ENCODE measurements at regions not wholly inside any gene's neighbourhood (a gene's known extent, or its start where the extent isn't known, plus 50 kb on each side); places are given as distances from the start of the nearest gene placed in this dataset.

DNA sequence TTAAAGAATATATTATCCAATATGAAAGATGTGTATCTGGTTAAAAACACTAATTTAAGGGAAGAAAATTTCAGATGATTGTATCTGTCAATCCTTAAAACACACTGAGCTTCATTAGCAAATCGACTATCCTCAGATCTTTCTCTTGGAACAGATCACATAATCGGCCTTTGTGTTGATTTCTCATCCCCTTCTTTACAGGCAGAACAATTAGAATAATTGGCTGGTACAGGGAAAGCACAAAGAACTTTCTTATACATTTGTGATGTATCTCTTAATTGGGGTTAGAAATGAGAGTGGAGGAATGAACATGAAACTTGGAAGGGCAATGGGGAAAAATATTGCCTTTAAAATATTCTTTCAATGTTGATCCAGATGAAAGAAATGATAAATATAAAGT, 662.1 kb downstream of the TLE4 start:
- no peak overlapping the region for H3K9ac ChIP-seq (ENCODE audit: insufficient read length)
- TF ChIP-seq EZH2 (IDR thresholded peaks at IDR 0.05) (no peak), POLR2AphosphoS5 (IDR thresholded peaks at IDR 0.05; ENCODE audit: borderline replicate concordance, low read depth, low read length) (no peak), FOXP2 (optimal IDR thresholded peaks at IDR 0.05; ENCODE audit: control extremely low read depth, extremely low read length, insufficient read depth) (no peak)
- DNase-seq (ENCODE audit: low read depth, low spot score) = no peak
- no peak overlapping the region for H3K27ac ChIP-seq
- H3K9me3 ChIP-seq (ENCODE audit: low read depth, low read length) = no peaks in the 10 kb centered on the region
- no peak overlapping the region for H3K4me3 ChIP-seq
- no peaks in the 10 kb centered on the region for H3K36me3 ChIP-seq (ENCODE audit: insufficient read depth, low read length)

DNA sequence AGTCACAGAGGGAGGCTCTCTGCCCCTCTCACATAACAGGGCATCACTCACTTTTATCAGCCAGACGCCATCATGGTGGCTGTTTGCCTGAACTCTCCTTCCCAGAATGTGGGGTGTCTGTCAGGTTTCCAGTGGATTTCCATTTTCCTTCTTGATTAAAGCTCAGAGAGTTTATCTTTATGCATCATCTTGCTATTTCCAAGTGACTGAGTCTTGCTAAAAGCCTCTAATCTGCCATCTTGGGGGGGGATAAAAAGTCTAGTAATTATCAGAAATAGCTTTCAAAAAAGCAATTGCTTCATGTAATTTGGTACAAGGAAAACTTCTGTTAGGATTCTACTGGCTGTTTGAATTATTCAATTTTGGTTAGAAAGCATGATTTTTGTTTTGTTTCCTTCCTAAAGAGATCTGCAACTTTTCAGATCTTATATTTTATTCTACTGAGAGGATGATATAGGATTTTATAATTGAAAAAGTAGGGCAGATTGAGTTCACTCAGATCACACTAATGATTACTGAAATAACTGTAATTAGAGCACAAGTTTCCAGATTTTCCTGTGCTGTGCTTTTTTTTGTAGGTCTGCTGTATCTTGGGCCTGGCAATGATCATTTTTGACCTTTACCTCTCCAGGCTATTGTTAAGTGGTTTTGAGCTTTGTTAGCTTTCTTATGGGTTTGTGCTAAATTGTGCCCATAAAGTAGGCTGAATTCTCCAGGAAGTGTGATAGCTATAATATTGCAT, 661.5 kb downstream of the TLE4 start:
- no peak for DNase-seq (ENCODE audit: low read depth, low spot score)
- Histone ChIP-seq H3K36me3 (ENCODE audit: insufficient read depth, low read length) (no peaks in the 10 kb centered on the region), H3K9ac (ENCODE audit: insufficient read length) (no peak overlapping the region), H3K4me3 (no peak overlapping the region), H3K9me3 (ENCODE audit: low read depth, low read length) (no peaks in the 10 kb centered on the region), H3K27ac (no peak overlapping the region)
- no peak for TF ChIP-seq FOXP2 (optimal IDR thresholded peaks at IDR 0.05; ENCODE audit: control extremely low read depth, extremely low read length, insufficient read depth)
- no peak for TF ChIP-seq POLR2AphosphoS5 (IDR thresholded peaks at IDR 0.05; ENCODE audit: borderline replicate concordance, low read depth, low read length)
- TF ChIP-seq EZH2 (IDR thresholded peaks at IDR 0.05) = no peak

DNA sequence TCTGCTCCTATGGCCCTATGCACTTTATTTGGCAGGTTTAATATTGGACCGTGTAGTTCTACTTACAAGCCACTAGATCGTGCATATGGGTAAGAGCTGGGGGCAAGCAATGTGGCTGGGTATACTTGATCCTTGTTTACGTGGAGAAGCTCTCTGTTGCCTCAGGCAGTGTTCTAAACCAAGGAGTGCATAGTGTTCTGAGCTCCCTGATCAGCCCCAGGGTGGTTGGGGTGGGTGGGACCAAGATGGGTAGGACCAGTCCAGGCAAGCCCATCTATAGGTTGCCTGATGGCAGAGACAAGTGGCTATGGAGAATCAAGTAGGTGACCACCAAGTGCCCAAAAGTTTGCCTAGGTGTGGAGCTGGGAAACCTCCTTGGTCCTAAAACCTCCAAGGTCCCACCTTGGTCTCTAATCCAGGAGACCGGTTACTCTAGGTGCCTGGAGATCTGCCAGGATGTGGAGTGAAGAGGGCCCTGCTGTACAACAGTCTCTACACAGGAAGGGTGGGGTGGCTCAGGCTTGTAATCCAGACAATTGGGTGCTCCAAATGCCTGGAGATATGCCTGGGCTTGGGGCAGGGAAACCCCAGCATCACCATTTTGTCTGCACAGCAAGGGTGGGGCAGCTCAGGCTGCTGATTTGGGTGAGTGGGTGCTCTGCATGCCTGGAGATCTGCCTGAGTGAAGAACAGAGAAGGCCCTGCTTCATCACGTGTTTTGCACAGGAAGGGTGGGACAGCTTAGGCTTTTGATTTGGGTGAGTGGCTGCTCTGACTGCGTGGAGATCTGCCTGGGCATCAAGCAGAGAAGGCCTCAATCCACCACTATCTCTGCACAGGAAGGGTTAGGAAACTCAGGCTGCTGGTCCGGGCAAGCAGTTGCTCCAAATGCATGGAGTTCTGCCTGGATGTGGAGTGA, 659.8 kb downstream of the TLE4 start:
- H3K9ac ChIP-seq (ENCODE audit: insufficient read length) = no peak overlapping the region
- no peak overlapping the region for H3K27ac ChIP-seq
- no peaks in the 10 kb centered on the region for H3K36me3 ChIP-seq (ENCODE audit: insufficient read depth, low read length)
- no peak for TF ChIP-seq EZH2 (IDR thresholded peaks at IDR 0.05)
- no peak for TF ChIP-seq FOXP2 (optimal IDR thresholded peaks at IDR 0.05; ENCODE audit: control extremely low read depth, extremely low read length, insufficient read depth)
- H3K9me3 ChIP-seq (ENCODE audit: low read depth, low read length) = no peaks in the 10 kb centered on the region
- no peak overlapping the region for H3K4me3 ChIP-seq
- DNase-seq (ENCODE audit: low read depth, low spot score) = no peak

DNA sequence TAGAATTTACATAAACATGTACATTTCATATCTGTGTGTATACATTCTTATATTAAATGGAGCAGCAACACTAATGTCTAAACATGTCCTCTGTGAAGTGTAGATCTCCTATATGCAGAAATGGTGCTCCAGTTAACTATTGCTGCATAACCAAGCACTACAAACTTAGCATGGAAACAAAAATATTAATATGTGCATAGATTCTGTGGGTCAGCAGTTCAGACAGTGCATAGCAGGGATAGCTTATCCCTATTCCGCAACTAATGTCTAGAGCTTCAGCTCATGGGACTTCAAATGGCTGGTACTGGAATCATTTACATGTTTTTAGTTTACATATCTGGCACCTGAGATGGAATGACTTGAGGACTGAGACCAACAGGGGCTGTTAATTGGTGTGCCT, 652.1 kb downstream of the TLE4 start:
- H3K4me3 ChIP-seq = no peak overlapping the region
- no peak for DNase-seq (ENCODE audit: low read depth, low spot score)
- H3K9me3 ChIP-seq (ENCODE audit: low read depth, low read length) = no peaks in the 10 kb centered on the region
- TF ChIP-seq EZH2 (IDR thresholded peaks at IDR 0.05) = no peak
- no peak for TF ChIP-seq FOXP2 (optimal IDR thresholded peaks at IDR 0.05; ENCODE audit: control extremely low read depth, extremely low read length, insufficient read depth)
- no peak for TF ChIP-seq POLR2AphosphoS5 (IDR thresholded peaks at IDR 0.05; ENCODE audit: borderline replicate concordance, low read depth, low read length)
- no peaks in the 10 kb centered on the region for H3K36me3 ChIP-seq (ENCODE audit: insufficient read depth, low read length)
- no peak overlapping the region for H3K27ac ChIP-seq
- H3K9ac ChIP-seq (ENCODE audit: insufficient read length) = no peak overlapping the region

DNA sequence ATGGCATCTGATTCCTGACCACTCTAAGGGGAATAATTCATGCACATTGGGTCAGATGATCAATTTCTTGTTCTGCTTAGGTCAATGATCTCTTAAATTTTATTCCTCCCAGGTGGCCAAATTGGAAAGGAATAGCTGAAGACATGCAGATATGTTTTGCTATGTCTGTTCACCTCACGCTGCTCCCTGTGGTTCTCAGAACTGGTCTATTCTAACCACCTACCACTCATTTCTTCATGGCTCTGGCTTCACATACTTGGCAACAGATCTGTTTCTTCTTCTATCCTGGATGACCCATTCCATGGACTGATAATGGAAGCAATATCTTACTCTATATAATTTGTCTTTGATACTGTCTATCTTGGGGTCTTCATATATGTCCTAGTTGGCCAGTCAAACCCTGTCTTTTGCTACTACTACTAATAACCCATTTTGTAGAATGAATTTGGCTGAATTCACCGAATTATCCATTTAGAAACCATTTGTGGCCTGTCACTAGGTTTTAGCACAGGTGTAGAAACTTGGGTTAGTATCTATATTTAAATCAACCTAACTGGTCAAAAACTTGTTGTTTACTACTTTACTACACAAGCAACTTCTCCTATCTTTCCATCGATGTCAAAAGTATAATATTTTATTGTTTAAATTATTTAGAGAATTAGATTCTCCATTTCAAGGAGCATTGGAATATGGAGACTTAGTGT, 650.9 kb downstream of the TLE4 start:
- Histone ChIP-seq H3K36me3 (ENCODE audit: insufficient read depth, low read length) (no peaks in the 10 kb centered on the region), H3K27ac (no peak overlapping the region), H3K4me3 (no peak overlapping the region), H3K9me3 (ENCODE audit: low read depth, low read length) (no peaks in the 10 kb centered on the region), H3K9ac (ENCODE audit: insufficient read length) (no peak overlapping the region)
- no peak for TF ChIP-seq POLR2AphosphoS5 (IDR thresholded peaks at IDR 0.05; ENCODE audit: borderline replicate concordance, low read depth, low read length)
- DNase-seq (ENCODE audit: low read depth, low spot score) = no peak

DNA sequence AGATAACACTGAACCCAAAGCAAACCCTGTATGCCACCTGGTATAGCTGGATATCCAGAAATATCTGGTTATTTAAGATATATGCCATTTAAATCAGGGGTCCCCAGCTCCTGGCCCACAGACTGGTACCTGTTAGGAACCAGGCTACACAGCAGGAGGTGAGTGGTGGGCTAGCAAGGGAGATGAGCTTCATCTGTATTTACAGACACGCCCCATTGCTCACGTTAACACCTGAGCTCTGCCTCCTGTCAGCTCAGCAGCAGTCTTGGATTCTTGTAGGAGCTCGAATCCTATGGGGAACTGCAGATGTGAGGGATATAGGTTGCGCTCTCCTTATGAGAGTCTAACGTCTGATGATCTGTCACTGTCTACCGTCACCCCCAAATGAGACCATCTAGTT, 646.6 kb downstream of the TLE4 start:
- no peak overlapping the region for H3K27ac ChIP-seq
- no peak overlapping the region for H3K9ac ChIP-seq (ENCODE audit: insufficient read length)
- no peaks in the 10 kb centered on the region for H3K36me3 ChIP-seq (ENCODE audit: insufficient read depth, low read length)
- no peaks in the 10 kb centered on the region for H3K9me3 ChIP-seq (ENCODE audit: low read depth, low read length)
- TF ChIP-seq EZH2 (IDR thresholded peaks at IDR 0.05) = no peak
- TF ChIP-seq POLR2AphosphoS5 (IDR thresholded peaks at IDR 0.05; ENCODE audit: borderline replicate concordance, low read depth, low read length) = no peak
- no peak for TF ChIP-seq FOXP2 (optimal IDR thresholded peaks at IDR 0.05; ENCODE audit: control extremely low read depth, extremely low read length, insufficient read depth)
- H3K4me3 ChIP-seq = no peak overlapping the region
- DNase-seq (ENCODE audit: low read depth, low spot score) = no peak

DNA sequence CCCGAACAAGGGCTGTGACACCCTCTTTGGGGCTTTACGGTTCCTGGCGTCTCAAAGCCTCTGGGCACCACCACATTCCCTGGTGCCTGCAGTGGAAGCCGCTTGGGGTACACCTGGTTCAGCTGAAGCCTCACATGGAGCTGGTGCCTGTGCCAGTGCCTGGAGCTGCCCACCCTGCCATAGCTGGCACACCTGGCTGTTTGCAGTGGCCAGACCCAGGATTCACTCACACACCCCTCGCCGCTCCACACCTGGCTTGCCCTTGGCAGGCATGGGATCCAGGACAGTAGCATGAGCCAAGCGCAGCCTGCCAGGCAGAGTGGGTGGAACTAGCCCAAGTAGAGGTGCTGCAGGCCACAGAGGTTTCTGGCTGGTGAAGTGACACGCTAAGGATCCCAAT, 641.8 kb downstream of the TLE4 start:
- TF ChIP-seq POLR2AphosphoS5 (IDR thresholded peaks at IDR 0.05; ENCODE audit: borderline replicate concordance, low read depth, low read length) = no peak
- no peak for TF ChIP-seq EZH2 (IDR thresholded peaks at IDR 0.05)
- TF ChIP-seq FOXP2 (optimal IDR thresholded peaks at IDR 0.05; ENCODE audit: control extremely low read depth, extremely low read length, insufficient read depth) = no peak
- no peaks in the 10 kb centered on the region for H3K9me3 ChIP-seq (ENCODE audit: low read depth, low read length)
- H3K9ac ChIP-seq (ENCODE audit: insufficient read length) = no peak overlapping the region
- no peak overlapping the region for H3K27ac ChIP-seq
- no peak overlapping the region for H3K4me3 ChIP-seq
- H3K36me3 ChIP-seq (ENCODE audit: insufficient read depth, low read length) = no peaks in the 10 kb centered on the region
- DNase-seq (ENCODE audit: low read depth, low spot score) = no peak

DNA sequence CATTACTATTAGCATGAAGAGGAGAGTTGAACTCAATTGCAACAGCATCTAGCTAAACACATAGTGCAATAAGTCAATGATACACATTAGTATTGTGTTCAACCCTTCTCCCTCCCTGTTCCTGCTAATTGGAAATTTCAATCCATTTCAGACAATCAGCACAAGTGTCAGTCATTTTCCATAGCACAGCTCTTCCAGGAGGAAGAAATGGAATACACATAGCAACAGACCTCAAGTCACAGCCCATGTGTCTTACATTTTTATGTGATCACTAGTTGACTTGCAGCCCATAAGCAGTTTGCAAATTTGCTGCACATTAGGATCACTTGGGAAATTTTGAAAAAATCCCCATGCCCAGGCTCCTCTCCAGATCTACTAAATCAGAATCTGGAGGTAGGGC, 636.9 kb downstream of the TLE4 start:
- Histone ChIP-seq H3K4me3 (no peak overlapping the region), H3K27ac (no peak overlapping the region), H3K9me3 (ENCODE audit: low read depth, low read length) (no peaks in the 10 kb centered on the region), H3K9ac (ENCODE audit: insufficient read length) (no peak overlapping the region), H3K36me3 (ENCODE audit: insufficient read depth, low read length) (no peaks in the 10 kb centered on the region)
- no peak for TF ChIP-seq EZH2 (IDR thresholded peaks at IDR 0.05)
- TF ChIP-seq POLR2AphosphoS5 (IDR thresholded peaks at IDR 0.05; ENCODE audit: borderline replicate concordance, low read depth, low read length) = no peak
- no peak for TF ChIP-seq FOXP2 (optimal IDR thresholded peaks at IDR 0.05; ENCODE audit: control extremely low read depth, extremely low read length, insufficient read depth)
- DNase-seq (ENCODE audit: low read depth, low spot score) = no peak
